Natural killer cell (primary cell): ENCODE measurements at regions not wholly inside any gene's neighbourhood (a gene's known extent, or its start where the extent isn't known, plus 50 kb on each side); places are given as distances from the start of the nearest gene placed in this dataset.

Experiments used
- ATAC-seq, 3 donors: fragments of 150-1000 bp in 2 of 3; fragments of 200-7000 bp in 1 of 3; cut with Tn5 transposase; 1 replicate in 1 of 3; 2 replicates in 2 of 3; pipeline ENCODE4 v1.10.0; 2021; ENCODE audit warnings: mild to moderate bottlenecking in 2 of 3, moderate library complexity in 2 of 3
- DNase-seq, 2 donors: peaks; one replicate each; pipeline versions ENCODE4 v3.0.0 to v3.0.0-alpha.2; 2013 to 2021; ENCODE audit warnings: mixed read lengths in 1 of 2
- H3K27ac ChIP-seq: one replicate; pipeline ENCODE4 v1.5.1; 2013; ENCODE audit warnings: mild to moderate bottlenecking, low read length
- H3K27me3 ChIP-seq: one replicate; pipeline ENCODE4 v1.6.1; 2013; ENCODE audit warnings: low read length; ENCODE audit not compliant: control insufficient read depth, insufficient read depth
- H3K36me3 ChIP-seq: one replicate; pipeline ENCODE4 v1.6.1; 2013; ENCODE audit warnings: low read length; ENCODE audit not compliant: control insufficient read depth, insufficient read depth
- H3K4me1 ChIP-seq: one replicate; pipeline ENCODE4 v1.6.1; 2013; ENCODE audit warnings: low read length; ENCODE audit not compliant: control insufficient read depth, insufficient read depth
- H3K4me3 ChIP-seq: one replicate; pipeline ENCODE4 v1.5.1; 2013; ENCODE audit warnings: low read length
- H3K9me3 ChIP-seq: one replicate; pipeline ENCODE4 v1.6.1; 2013; ENCODE audit warnings: low read length; ENCODE audit not compliant: control insufficient read depth, insufficient read depth
- H3K27ac Mint-ChIP-seq, 2 donors: one replicate each; pipeline ENCODE4 v1.8.0; 2022; ENCODE audit warnings: mild to moderate bottlenecking in 2 of 2, mixed read lengths in 2 of 2, moderate library complexity in 1 of 2
- H3K27me3 Mint-ChIP-seq, 2 donors: one replicate each; pipeline ENCODE4 v1.8.0; 2022; ENCODE audit warnings: low read depth in 2 of 2, mixed read lengths in 2 of 2
- H3K36me3 Mint-ChIP-seq: one replicate; pipeline ENCODE4 v1.8.0; 2022; ENCODE audit warnings: mixed read lengths
- H3K4me1 Mint-ChIP-seq, 2 donors: one replicate each; pipeline ENCODE4 v1.8.0; 2022; ENCODE audit warnings: mixed read lengths in 2 of 2
- H3K4me3 Mint-ChIP-seq: one replicate; pipeline ENCODE4 v1.8.0; 2022; ENCODE audit warnings: mild to moderate bottlenecking, moderate library complexity, mixed read lengths
- H3K9me3 Mint-ChIP-seq, 2 donors: one replicate each; pipeline ENCODE4 v1.8.0; 2022; ENCODE audit warnings: mixed read lengths in 2 of 2
- WGBS: methylation state at CpG from one replicate; pipeline ENCODE4 v1.1.7; 2013; ENCODE audit warnings: missing lambda C conversion rate; ENCODE audit not compliant: insufficient coverage; 5-methylcytosine and 5-hydroxymethylcytosine counted together
- intact Hi-C: fragments of 100-400 bp; cut with micrococcal nuclease; formaldehyde crosslinking; loops from one replicate; pipeline ENCODE4 v1.14.2; 2022
- TF ChIP-seq, protein P1 (sequence below): fragments of 200-600 bp; IDR thresholded peaks from one replicate; pipeline ENCODE4 v1.8.0; 2022; ENCODE audit warnings: antibody characterized with exemption

GRCh38 chr16:26963109-26963508, 103.6 kb upstream of the C16orf82 start:
- Mint-ChIP-seq H3K4me3 (no peak overlapping the region), H3K9me3 (no peaks in the 10 kb centered on the region), H3K36me3 (no peaks in the 10 kb centered on the region), H3K27ac (no peak overlapping the region), H3K4me1 (peaks cover 6 to 13% of the 10 kb centered on the region in 2 donors), H3K27me3 (peaks cover 11 to 12% of the 10 kb centered on the region in 2 donors)
- no peak overlapping the region for H3K27ac ChIP-seq
- no peak overlapping the region for H3K4me3 ChIP-seq
- H3K36me3 ChIP-seq = no peaks in the 10 kb centered on the region
- intact Hi-C loops = no loop called here
- whole genome bisulfite sequencing = 60% methylated on average over 4 of the region's 4 CpGs
- H3K27me3 ChIP-seq = no peaks in the 10 kb centered on the region
- ATAC-seq (peak in 1 of 3 donors; percentile 45), DNase-seq (peak in 1 of 2 donors; percentile 41)
- H3K9me3 ChIP-seq = no peaks in the 10 kb centered on the region
- TF ChIP-seq, protein P1, sequence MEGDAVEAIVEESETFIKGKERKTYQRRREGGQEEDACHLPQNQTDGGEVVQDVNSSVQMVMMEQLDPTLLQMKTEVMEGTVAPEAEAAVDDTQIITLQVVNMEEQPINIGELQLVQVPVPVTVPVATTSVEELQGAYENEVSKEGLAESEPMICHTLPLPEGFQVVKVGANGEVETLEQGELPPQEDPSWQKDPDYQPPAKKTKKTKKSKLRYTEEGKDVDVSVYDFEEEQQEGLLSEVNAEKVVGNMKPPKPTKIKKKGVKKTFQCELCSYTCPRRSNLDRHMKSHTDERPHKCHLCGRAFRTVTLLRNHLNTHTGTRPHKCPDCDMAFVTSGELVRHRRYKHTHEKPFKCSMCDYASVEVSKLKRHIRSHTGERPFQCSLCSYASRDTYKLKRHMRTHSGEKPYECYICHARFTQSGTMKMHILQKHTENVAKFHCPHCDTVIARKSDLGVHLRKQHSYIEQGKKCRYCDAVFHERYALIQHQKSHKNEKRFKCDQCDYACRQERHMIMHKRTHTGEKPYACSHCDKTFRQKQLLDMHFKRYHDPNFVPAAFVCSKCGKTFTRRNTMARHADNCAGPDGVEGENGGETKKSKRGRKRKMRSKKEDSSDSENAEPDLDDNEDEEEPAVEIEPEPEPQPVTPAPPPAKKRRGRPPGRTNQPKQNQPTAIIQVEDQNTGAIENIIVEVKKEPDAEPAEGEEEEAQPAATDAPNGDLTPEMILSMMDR = no peak
- H3K4me1 ChIP-seq = no peaks in the 10 kb centered on the region

- ATAC-seq = no peak
- Histone ChIP-seq H3K9me3 (no peaks in the 10 kb centered on the region), H3K4me3 (no peak overlapping the region), H3K27me3 (no peaks in the 10 kb centered on the region), H3K4me1 (no peaks in the 10 kb centered on the region), H3K27ac (no peak overlapping the region), H3K36me3 (no peaks in the 10 kb centered on the region)
- no peak overlapping the region for H3K4me3 Mint-ChIP-seq
- no peaks in the 10 kb centered on the region for H3K9me3 Mint-ChIP-seq
- no peak overlapping the region for H3K27ac Mint-ChIP-seq
- TF ChIP-seq, protein P1 = no peak
- WGBS = 85% methylated on average over 6 of the region's 6 CpGs
- no peak for DNase-seq
- no peaks in the 10 kb centered on the region for H3K36me3 Mint-ChIP-seq
- intact Hi-C loops = no loop called here
- peaks cover 0 to 5% of the 10 kb centered on the region in 2 donors for H3K27me3 Mint-ChIP-seq
- no peaks in the 10 kb centered on the region for H3K4me1 Mint-ChIP-seq
These were observed 97.0 kb upstream of the C16orf82 start for GRCh38 chr16:26969589-26970231.

- H3K4me3 Mint-ChIP-seq = no peak overlapping the region
- intact Hi-C loops = no loop called here
- H3K4me3 ChIP-seq = no peak overlapping the region
- no peaks in the 10 kb centered on the region for H3K9me3 ChIP-seq
- WGBS = 96% methylated on average over 3 of the region's 3 CpGs
- H3K4me1 Mint-ChIP-seq = no peaks in the 10 kb centered on the region
- H3K36me3 ChIP-seq = no peaks in the 10 kb centered on the region
- H3K27ac ChIP-seq = no peak overlapping the region
- H3K36me3 Mint-ChIP-seq = no peaks in the 10 kb centered on the region
- DNase-seq = no peak
- no peaks in the 10 kb centered on the region for H3K27me3 ChIP-seq
- no peaks in the 10 kb centered on the region for H3K4me1 ChIP-seq
- no peak overlapping the region for H3K27ac Mint-ChIP-seq
- TF ChIP-seq, protein P1 = no peak
- H3K9me3 Mint-ChIP-seq = no peaks in the 10 kb centered on the region
- ATAC-seq = no peak
- H3K27me3 Mint-ChIP-seq = peaks cover 0 to 10% of the 10 kb centered on the region in 2 donors
These were observed 96.4 kb upstream of the C16orf82 start for GRCh38 chr16:26970292-26970691.

- H3K4me3 Mint-ChIP-seq = no peak overlapping the region
- intact Hi-C loops = no loop called here
- no peak for ATAC-seq
- Histone ChIP-seq H3K36me3 (no peaks in the 10 kb centered on the region), H3K4me1 (no peaks in the 10 kb centered on the region), H3K9me3 (no peaks in the 10 kb centered on the region), H3K27me3 (no peaks in the 10 kb centered on the region), H3K27ac (no peak overlapping the region), H3K4me3 (no peak overlapping the region)
- H3K36me3 Mint-ChIP-seq = no peaks in the 10 kb centered on the region
- no peak for DNase-seq
- TF ChIP-seq, protein P1 = no peak
- H3K27me3 Mint-ChIP-seq = peaks cover 0 to 7% of the 10 kb centered on the region in 2 donors
- no peaks in the 10 kb centered on the region for H3K9me3 Mint-ChIP-seq
- 77% methylated on average over 5 of the region's 5 CpGs for WGBS
- H3K27ac Mint-ChIP-seq = no peak overlapping the region
- H3K4me1 Mint-ChIP-seq = no peaks in the 10 kb centered on the region
These were observed 89.9 kb upstream of the C16orf82 start for GRCh38 chr16:26976873-26977272.
